Fibroblast of skin of right biceps (primary cell): ENCODE measurements at regions not wholly inside any gene's neighbourhood (a gene's known extent, or its start where the extent isn't known, plus 50 kb on each side); places are given as distances from the start of the nearest gene placed in this dataset.

Experiments used
- DNase-seq: peaks from one replicate; pipeline ENCODE4 v3.0.0-alpha.2; 2013

DNA sequence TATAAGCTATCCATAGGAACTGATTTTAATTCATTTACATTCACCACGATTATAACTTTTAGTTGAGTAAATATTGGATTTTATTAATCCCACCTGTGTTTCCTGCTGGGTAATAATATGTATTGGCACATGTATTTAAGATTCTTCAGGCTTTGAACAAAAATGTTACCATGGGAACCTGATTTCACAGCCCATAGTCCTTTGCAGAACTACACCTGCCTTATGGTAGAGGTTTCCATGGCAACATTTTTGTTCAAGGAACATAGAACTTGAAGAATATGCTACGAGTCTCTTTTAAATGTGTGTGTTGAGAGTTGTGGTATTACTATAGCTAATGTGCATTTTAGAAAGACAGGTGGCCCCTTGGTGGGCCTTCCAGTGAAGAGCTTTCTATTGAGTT, 317.4 kb downstream of the SAMD5 start:
- DNase-seq, result no peak

DNA sequence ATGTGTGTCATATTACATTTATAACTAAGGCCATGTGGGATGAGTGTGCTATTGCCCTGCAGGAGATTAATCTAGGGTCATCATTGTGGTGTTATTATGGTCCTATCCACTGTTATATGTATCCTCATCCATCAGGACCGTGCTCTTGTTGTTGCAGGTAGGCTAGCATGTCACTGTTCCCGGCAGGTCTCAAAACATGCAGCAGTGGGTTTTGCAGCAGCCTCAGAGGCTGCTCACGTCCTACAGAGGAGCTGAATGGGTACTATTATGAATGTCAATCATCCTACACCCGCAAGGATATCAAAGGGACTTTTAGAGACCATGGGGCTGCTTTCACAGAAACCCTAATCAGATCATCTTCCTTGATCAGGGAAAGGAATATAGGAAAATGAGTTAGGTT, 318.2 kb downstream of the SAMD5 start:
- no peak for DNase-seq

GRCh38 chr6:147829418-147829817, 320.9 kb downstream of the SAMD5 start:
- no peak for DNase-seq

GRCh38 chr6:147829835-147830234, 321.3 kb downstream of the SAMD5 start:
- DNase-seq, result no peak

GRCh38 chr6:147831356-147831755, 322.9 kb downstream of the SAMD5 start:
- DNase-seq, result no peak

DNA sequence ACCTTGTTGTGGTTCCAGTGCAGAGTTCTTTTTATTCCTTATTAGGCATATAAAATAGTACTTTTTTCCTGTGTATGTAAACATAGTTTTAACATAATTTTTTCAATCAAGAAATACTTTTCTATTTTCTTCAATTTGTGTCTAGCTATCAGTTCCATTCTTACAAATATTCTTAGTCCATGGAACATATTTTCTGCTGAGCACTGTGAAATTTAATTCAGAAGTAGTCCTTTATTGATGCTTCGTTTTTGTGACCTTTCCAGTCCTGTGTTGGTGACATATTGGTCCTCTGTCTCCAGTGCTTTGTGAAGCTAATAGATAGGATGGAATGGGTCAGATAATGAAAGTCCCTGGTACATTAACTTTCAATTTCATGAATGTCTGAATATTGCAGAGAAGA, 325.1 kb downstream of the SAMD5 start:
- no peak for DNase-seq

DNA sequence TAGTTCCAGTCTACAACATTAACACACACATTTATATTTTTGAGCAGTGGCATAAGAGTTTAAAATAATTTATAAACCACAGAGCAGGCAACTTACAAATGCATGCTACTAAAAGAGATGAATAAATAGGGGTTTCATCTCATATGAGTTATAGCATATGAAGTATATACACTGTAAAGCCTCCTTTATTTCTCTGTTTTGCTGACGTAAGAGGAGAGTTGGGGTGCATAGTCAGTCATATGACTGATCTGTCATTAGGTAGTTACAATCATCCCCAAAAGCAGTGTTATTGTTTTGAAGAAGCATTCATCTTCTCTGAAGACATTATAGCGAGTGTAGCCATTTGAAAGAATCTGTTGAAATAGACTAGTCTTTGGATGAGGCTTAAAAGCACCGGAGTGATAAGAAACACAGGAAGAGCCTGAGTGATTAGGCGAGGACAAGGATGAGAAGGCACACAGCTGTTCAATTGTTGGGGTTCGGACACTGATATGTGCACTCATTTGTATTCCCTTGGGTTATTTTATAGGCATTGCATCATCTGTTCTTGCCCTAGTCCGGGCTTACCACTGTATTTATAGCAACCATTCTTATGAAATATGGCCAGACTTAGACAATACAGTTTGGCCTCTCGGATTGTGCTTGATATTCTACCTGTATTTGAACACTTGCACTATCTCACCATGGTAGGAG, 325.7 kb downstream of the SAMD5 start:
- no peak for DNase-seq

DNA sequence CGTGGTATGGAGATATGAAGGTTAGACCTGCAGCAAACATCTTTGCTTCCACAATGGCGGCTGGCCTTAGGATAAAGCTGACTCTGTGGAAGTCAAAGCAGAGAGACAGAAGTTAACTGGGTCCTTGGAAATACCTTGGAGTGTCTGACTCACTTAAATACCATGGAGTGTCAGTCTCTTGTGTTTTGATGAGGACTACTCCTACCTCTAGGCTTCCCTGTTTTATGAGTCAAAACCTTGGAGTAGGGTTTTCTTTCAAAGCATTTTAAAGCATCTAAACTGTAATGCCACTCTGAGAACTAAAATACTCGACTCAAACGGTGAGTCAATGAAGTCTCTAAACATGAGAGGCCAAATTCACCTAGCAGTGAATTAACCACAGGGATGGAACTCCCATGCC, 329.1 kb downstream of the SAMD5 start:
- no peak for DNase-seq

DNA sequence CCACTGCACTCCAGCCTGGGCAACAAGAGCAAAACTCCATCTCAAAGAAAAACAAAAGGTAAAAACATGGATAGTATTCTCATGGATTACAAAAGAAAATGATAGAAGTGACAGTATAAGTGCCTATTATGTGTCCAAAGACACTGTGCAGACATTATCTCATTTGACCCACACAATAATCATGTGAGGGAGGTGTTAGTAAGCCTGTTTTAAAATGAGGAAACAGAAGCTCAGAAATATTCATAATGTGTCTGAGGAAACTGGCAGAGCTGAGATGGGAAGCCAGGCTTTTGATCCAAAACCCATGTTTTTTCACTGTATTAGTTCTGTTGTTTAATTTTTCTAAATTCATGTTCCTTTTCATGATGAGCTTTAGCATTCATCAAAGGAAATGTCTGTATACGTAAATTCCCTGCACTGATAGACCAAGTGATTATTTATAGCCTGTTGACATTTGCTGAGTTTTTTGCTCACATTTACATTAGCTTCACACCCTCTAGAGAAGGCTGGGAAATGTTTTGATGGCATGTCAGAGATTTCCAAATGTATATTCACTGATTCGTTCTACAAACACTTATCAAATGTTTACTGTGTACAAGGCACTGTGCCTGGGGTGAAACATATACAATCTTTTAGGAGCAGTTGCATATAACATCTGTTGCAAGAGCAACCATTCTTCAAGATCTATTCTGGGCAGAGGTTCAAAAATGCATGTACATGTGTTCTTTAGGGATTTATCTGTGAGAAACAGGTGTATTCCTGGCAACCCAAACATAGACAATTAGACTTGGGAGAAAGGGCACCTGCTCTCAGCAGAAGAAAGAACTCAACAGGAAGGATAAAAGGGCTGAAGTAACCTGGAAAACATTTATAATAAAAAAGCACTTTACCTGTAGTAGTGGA, 331.5 kb downstream of the SAMD5 start:
- no peak for DNase-seq

DNA sequence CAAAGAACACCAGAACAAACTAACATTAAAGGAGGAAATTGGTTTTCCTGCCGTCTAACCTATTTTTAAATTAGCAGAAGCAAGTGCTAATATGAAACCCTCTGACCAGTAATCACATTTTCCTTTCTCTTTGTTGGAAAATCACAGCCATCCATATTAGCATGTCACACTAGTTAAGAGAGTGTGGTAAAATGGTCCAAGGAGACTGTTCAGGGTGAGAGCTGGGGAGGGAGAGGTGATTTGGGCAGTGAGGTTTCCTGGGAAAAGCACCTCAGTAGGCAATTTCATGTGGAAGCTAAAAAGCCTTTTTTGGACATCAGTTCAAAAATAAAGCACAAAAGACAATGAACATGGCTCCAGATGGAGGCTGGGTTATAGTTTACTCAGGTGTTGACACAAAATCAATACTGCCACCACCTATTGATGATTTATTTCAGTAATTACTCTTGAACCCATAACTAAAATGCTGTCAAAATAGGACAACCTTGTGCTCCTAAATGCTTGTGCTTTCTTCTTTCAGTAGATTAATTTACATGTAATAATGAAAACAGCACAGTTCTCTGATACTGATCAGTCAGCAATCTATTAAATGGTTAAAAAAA, 333.2 kb downstream of the SAMD5 start:
- DNase-seq, result no peak

- DNase-seq, result no peak
These were observed 341.2 kb downstream of the SAMD5 start for GRCh38 chr6:147849401-147850330.

DNA sequence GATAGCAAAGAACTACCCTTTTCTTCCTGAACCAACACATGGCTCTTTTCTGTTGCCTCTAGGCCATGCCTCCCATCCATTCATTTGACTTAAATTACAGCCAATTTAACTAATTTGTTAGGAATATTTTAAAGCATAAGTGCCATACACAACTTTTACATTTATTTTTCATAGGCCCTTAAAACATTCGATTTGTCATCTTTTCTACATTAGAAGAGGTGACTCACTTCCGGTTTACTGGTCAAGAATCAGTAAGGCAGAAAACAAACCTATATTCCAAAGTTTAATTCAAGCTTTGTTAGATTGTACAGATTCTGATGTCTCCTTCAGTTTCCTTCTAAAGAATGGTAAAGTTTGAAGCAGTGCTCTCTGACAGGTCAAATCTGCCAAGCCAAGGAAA, 344.3 kb downstream of the SAMD5 start:
- DNase-seq, result peak; percentile 12

- no peak for DNase-seq
These were observed 345.1 kb downstream of the SAMD5 start for GRCh38 chr6:147853574-147853973.

GRCh38 chr6:147855803-147856482, 347.5 kb downstream of the SAMD5 start:
- peak; percentile 45 for DNase-seq

GRCh38 chr6:147856687-147857086, 348.2 kb downstream of the SAMD5 start:
- DNase-seq, result no peak

DNA sequence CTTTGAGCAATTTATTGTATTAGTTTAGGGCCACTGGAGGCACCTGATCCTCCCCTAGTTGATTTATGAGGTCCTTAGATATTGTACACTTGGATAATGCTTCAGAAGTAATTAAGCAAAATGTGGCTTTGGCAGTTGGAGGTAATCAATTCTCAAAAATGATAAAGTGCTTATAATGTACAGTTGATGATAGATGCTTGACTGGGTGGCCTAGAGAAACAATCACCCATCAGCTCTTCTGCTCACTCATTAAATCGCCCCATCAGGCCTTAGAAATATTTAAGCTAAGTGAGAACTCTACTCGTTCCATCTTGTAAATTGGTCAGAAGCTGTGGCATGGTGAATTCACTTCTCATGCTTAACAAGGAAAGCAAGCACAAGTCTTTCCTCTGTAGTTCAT, 349.9 kb downstream of the SAMD5 start:
- DNase-seq, result no peak

DNA sequence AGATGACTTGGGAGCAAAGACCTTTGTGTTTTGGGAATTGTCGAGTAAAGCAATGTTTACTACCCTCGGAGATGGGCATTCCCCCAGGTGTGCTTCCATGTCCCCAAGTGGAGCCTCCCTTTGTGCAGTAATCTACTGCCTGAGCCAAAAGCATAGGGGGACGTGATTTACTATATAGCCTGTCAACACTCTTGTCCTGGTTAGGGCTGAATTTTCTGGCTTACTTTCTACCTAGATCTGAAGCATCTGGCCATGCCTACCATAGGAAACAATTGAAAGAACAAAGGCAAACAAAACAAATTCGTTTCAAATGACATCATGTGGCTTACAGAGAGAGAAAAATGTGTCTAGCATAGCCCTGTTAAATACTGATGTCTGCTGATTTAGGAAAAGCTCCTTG, 350.6 kb downstream of the SAMD5 start:
- no peak for DNase-seq

DNA sequence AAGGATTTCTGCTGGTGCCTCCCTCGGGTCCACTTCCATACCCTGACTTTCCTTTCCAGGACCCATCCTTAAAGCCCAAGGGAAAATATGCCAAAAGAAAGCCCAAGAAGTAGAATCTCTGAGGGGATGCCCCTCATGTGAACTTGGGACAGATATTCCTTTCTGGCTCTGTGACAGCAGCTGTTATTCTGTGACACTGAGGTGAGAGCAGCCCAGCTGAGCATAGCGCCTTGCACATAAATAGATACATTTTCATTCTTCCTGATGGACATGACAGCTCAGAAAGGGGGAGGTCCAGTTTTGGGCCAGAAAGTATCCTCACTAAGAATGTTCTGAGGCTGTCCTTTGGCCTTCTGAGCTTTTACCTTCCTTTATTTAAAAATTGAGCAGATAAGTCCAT, 353.2 kb downstream of the SAMD5 start:
- DNase-seq, result no peak

DNA sequence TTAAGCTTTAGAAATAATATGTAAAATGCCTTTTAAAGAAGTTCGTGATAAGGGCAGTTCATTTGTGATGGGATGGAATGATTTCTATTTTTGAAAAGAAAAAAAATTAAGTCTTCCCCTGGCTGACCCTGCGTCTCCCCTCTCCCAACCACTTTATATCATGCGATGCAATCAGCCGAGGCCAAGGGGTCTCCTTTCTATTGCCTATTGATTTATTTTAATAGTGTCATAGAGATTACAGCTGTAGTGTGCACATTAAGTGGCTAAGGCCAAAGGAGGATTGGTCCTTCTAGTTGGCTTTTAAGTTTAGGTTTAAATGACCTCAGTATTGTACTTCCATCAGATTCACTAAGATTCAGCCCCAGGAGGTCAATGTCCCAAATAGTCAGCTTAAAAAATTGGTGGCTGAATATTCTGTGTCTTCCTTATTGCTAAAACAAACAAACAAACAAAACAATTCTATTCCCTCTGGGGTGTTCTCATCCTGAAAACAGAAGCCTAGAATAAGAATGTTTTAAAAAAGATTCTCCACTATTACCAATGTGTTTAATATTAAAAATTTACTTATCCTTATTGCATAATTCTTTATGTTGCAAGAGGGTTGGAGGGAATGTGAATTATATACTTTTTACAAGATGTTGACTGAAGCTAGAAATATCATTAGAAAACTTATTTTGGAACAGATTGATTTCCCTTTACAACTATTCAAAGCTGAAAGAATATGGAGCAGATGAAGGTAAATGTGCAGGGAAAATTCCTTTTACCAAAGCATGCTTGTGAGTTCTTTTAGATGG, 359.1 kb downstream of the SAMD5 start:
- DNase-seq, result no peak

GRCh38 chr6:147868427-147869190, 360.1 kb downstream of the SAMD5 start:
- DNase-seq, result peak; percentile 30

- no peak for DNase-seq
These were observed 360.7 kb downstream of the SAMD5 start for GRCh38 chr6:147869201-147869600.
